ENCODE measurements at regions not wholly inside any gene's neighbourhood (a gene's known extent, or its start where the extent isn't known, plus 50 kb on each side); places are given as distances from the start of the nearest gene placed in this dataset.

GRCh38 chr5:8050616-8051175, 181.7 kb downstream of the MTRR start:
- no peak for DNase-seq

GRCh38 chr5:8053270-8053669, 184.3 kb downstream of the MTRR start:
- no peak for DNase-seq

GRCh38 chr5:8057769-8058168, 188.8 kb downstream of the MTRR start:
- no peak for DNase-seq

- no peak for DNase-seq
Measured at GRCh38 chr5:8058616-8059190, 189.8 kb downstream of the MTRR start.

GRCh38 chr5:8059337-8059736, 190.4 kb downstream of the MTRR start:
- DNase-seq: no peak

- no peak for DNase-seq
Measured at GRCh38 chr5:8060235-8060952, 191.4 kb downstream of the MTRR start.

- no peak for DNase-seq
Measured at GRCh38 chr5:8060953-8061429, 192.0 kb downstream of the MTRR start.

GRCh38 chr5:8062521-8062920, 193.6 kb downstream of the MTRR start:
- DNase-seq: no peak

- no peak for DNase-seq
Measured at GRCh38 chr5:8068078-8068477, 199.1 kb downstream of the MTRR start.

GRCh38 chr5:8070138-8070537, 201.2 kb downstream of the MTRR start:
- DNase-seq: no peak

GRCh38 chr5:8079056-8079455, 210.1 kb downstream of the MTRR start:
- no peak for DNase-seq

GRCh38 chr5:8081179-8081578, 212.2 kb downstream of the MTRR start:
- DNase-seq: no peak

GRCh38 chr5:8093669-8094068, 224.7 kb downstream of the MTRR start:
- DNase-seq: no peak

GRCh38 chr5:8094304-8094703, 225.4 kb downstream of the MTRR start:
- no peak for DNase-seq

- DNase-seq: no peak
Measured at GRCh38 chr5:8097146-8097545, 228.2 kb downstream of the MTRR start.

- DNase-seq: no peak
Measured at GRCh38 chr5:8098081-8098480, 229.1 kb downstream of the MTRR start.

GRCh38 chr5:8102714-8103113, 233.8 kb downstream of the MTRR start:
- DNase-seq: no peak

GRCh38 chr5:8114597-8115266, 245.8 kb downstream of the MTRR start:
- DNase-seq: no peak

GRCh38 chr5:8123559-8123958, 254.6 kb downstream of the MTRR start:
- no peak for DNase-seq

- no peak for DNase-seq
Measured at GRCh38 chr5:8134609-8135008, 265.7 kb downstream of the MTRR start.

GRCh38 chr5:8135742-8136141, 266.8 kb downstream of the MTRR start:
- no peak for DNase-seq

- DNase-seq: no peak
Measured at GRCh38 chr5:8136271-8136670, 267.3 kb downstream of the MTRR start.

- no peak for DNase-seq
Measured at GRCh38 chr5:8137941-8138550, 269.1 kb downstream of the MTRR start.

- no peak for DNase-seq
Measured at GRCh38 chr5:8138884-8139283, 269.9 kb downstream of the MTRR start.

All from stimulated activated CD4-positive, alpha-beta T cell treated with anti-CD3 and anti-CD28 coated beads, Interleukin-15, amount 100 ng/mL, for 24 hours (primary cell).